ENCODE measurements at regions not wholly inside any gene's neighbourhood (a gene's known extent, or its start where the extent isn't known, plus 50 kb on each side); places are given as distances from the start of the nearest gene placed in this dataset.

- Mint-ChIP-seq H3K27me3 (ENCODE audit: insufficient read depth) (no peaks in the 10 kb centered on the region), H3K4me1 (ENCODE audit: low read depth) (no peaks in the 10 kb centered on the region), H3K27ac (no peak overlapping the region), H3K9me3 (no peaks in the 10 kb centered on the region), H3K36me3 (ENCODE audit: low read depth) (no peaks in the 10 kb centered on the region), H3K4me3 (no peak overlapping the region)
- DNase-seq = no peak
- no peak for TF ChIP-seq CTCF (IDR thresholded peaks at IDR 0.05)
Observed at GRCh38 chr7:16211402-16211925, 209.9 kb downstream of the CRPPA start.

GRCh38 chr7:16210171-16210570 lies 211.2 kb downstream of the CRPPA start:
- no peak overlapping the region for H3K27ac Mint-ChIP-seq
- no peak overlapping the region for H3K4me3 Mint-ChIP-seq
- no peak for DNase-seq
- no peak for TF ChIP-seq CTCF (IDR thresholded peaks at IDR 0.05)
- H3K9me3 Mint-ChIP-seq = no peaks in the 10 kb centered on the region
- no peaks in the 10 kb centered on the region for H3K36me3 Mint-ChIP-seq (ENCODE audit: low read depth)
- H3K4me1 Mint-ChIP-seq (ENCODE audit: low read depth) = no peaks in the 10 kb centered on the region
- H3K27me3 Mint-ChIP-seq (ENCODE audit: insufficient read depth) = no peaks in the 10 kb centered on the region

- H3K4me3 Mint-ChIP-seq = no peak overlapping the region
- no peak for TF ChIP-seq CTCF (IDR thresholded peaks at IDR 0.05)
Observed at GRCh38 chr7:16207321-16207720, 214.0 kb downstream of the CRPPA start.

GRCh38 chr7:16205466-16205865 lies 215.9 kb downstream of the CRPPA start:
- no peak for DNase-seq
- H3K27ac Mint-ChIP-seq = no peak overlapping the region
- H3K4me1 Mint-ChIP-seq (ENCODE audit: low read depth) = no peaks in the 10 kb centered on the region
- no peaks in the 10 kb centered on the region for H3K36me3 Mint-ChIP-seq (ENCODE audit: low read depth)
- no peak for TF ChIP-seq CTCF (IDR thresholded peaks at IDR 0.05)
- H3K9me3 Mint-ChIP-seq = no peaks in the 10 kb centered on the region
- no peak overlapping the region for H3K4me3 Mint-ChIP-seq
- no peaks in the 10 kb centered on the region for H3K27me3 Mint-ChIP-seq (ENCODE audit: insufficient read depth)

More at GRCh38 chr7:16207321-16207720, 214.0 kb downstream of the CRPPA start:
- Mint-ChIP-seq H3K27ac (no peak overlapping the region), H3K27me3 (ENCODE audit: insufficient read depth) (no peaks in the 10 kb centered on the region), H3K4me1 (ENCODE audit: low read depth) (no peaks in the 10 kb centered on the region), H3K36me3 (ENCODE audit: low read depth) (no peaks in the 10 kb centered on the region), H3K9me3 (no peaks in the 10 kb centered on the region)
- no peak for DNase-seq

GRCh38 chr7:16204953-16205352 lies 216.4 kb downstream of the CRPPA start:
- Mint-ChIP-seq H3K9me3 (no peaks in the 10 kb centered on the region), H3K27ac (no peak overlapping the region), H3K27me3 (ENCODE audit: insufficient read depth) (no peaks in the 10 kb centered on the region), H3K4me3 (no peak overlapping the region), H3K4me1 (ENCODE audit: low read depth) (no peaks in the 10 kb centered on the region), H3K36me3 (ENCODE audit: low read depth) (no peaks in the 10 kb centered on the region)
- TF ChIP-seq CTCF (IDR thresholded peaks at IDR 0.05) = no peak
- DNase-seq = no peak

- Mint-ChIP-seq H3K36me3 (ENCODE audit: low read depth) (no peaks in the 10 kb centered on the region), H3K9me3 (no peaks in the 10 kb centered on the region), H3K27ac (no peak overlapping the region), H3K4me3 (no peak overlapping the region), H3K4me1 (ENCODE audit: low read depth) (no peaks in the 10 kb centered on the region), H3K27me3 (ENCODE audit: insufficient read depth) (no peaks in the 10 kb centered on the region; the same call in 1 of the 2 replicates)
- TF ChIP-seq CTCF (IDR thresholded peaks at IDR 0.05) = no peak
- no peak for DNase-seq
Observed at GRCh38 chr7:16203065-16203464, 218.3 kb downstream of the CRPPA start.

Measured in HFFc6 (cell line).